ENCODE measurements at regions not wholly inside any gene's neighbourhood (a gene's known extent, or its start where the extent isn't known, plus 50 kb on each side); places are given as distances from the start of the nearest gene placed in this dataset.

DNA sequence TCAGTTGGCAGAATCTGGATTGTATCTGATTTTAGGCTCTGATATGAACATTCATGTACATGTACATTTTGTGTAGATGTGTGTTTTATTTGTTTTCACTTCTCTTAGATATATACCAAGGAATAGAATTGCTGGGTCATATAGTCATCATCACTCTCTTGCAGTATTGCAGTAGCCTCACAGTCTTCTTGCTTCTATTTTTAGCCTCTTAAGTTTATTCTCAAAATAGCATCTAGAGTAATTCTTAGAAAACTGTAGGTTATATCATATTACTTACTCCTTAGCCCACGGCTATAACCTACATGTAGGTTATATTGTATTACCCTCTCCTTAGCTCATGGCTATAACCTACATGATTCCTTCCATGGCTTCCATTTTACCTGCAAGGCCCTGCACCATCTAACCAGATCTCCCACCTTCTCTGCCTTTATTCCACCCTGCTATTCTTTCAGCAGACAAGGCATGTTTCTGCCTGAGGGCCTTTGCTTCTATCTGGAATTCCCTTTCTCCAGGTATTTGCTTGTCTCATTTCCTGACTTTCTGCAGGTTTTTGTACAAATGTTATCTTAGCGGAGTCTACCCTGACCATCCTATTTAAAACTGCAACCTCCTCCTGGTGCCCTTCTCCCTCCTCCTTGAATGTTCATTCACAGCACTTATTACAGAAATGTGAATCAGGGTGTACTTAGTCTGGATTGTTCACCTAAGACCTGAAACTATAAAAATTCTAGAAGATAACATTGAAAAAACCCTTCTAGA lies 109.0 kb upstream of the ETV3 start:
- H3K4me3 ChIP-seq (ENCODE audit: low read depth, poor library complexity, severe bottlenecking), result no peak overlapping the region
- TF ChIP-seq CTCF (IDR thresholded peaks at IDR 0.05) (no peak), POLR2A (IDR thresholded peaks at IDR 0.05) (no peak)
- DNase-seq (ENCODE audit: low spot score in 2 of 2), result no peak
- WGBS, 2 donors, result 81 to 89% methylated on average over 2 of the region's 2 CpGs
- intact Hi-C loops (cut with DNase I; ENCODE audit: low total_unique reads), result no loop called here

DNA sequence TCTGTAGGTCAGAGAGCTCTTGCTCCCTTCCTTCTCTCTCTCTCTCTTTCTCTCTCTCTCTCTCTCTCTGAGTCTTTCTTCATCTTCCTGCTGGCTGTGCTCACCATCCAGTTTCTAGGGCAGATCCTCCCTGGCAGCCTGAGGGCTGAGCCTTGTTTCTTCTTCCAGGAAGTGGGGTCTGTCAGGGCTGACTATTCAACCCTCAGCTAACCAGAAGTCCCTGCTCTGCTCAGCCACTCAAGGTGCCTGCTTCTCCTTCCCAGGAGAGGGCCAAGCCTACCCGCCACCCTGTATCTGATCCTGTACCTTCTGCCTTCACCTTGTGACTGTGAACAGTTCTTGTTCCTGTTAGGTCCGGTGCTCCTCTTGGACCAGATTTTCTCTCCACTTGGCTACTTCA lies 107.6 kb upstream of the ETV3 start:
- H3K4me3 ChIP-seq (ENCODE audit: low read depth, poor library complexity, severe bottlenecking), result no peak overlapping the region
- TF ChIP-seq CTCF (IDR thresholded peaks at IDR 0.05) (no peak), POLR2A (IDR thresholded peaks at IDR 0.05) (no peak)
- no peak for DNase-seq (ENCODE audit: low spot score in 2 of 2)
- 92 to 93% methylated on average over 2 of the region's 2 CpGs for WGBS, 2 donors
- intact Hi-C loops (cut with DNase I; ENCODE audit: low total_unique reads), result no loop called here

DNA sequence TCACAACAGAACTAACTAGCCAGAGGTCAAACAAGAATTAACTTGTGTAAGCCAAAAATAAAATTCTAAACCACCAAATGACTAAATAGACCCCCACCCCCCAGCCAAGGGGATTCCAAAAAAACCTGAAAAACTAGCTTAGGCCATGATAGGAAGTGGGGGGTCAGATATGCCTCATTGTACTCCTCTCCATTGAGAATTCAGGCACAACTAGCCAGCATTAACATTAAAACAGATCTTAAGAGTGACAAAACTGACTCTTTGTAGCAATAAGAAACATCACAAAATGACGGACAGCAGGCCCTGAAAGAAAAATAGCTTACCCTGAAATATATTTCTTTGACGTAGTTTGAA lies 103.0 kb upstream of the ETV3 start:
- no peak for TF ChIP-seq POLR2A (IDR thresholded peaks at IDR 0.05)
- no peak for TF ChIP-seq CTCF (IDR thresholded peaks at IDR 0.05)
- intact Hi-C loops (cut with DNase I; ENCODE audit: low total_unique reads), result no loop called here
- 79 to 85% methylated on average over 2 of the region's 2 CpGs for WGBS, 2 donors

DNA sequence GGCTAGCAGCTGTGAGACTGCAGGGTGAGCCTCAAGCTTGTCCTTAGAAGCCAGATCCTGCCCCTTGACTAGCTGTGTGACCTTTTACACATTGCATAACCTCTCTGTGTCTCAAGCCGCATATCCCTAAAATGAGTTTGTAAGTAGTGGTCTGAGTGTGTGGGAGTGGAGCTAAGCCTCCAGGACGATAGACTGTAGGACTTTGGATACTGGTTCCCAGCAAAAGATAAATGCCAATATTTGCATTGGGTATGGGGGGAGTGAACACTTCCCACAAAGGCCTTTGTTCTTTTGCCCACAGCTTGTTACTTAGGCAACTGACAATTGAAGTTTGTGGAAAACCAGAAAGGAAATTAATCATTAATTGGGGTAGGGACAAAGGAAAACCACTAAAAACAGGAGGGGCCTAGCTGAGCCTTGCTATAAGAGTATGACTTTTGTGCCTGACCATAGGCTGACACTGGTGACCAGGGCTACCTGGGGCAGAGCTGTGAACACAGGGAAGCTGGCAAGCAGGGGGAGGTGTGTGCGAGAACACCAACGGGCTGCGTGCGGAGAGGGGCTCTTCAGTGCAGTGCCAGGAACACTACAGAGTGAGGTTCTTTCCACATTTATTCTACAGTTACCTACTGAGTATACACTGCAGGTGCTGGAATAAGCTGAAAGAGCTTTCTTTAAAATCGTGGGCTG lies 102.4 kb upstream of the ETV3 start:
- DNase-seq (ENCODE audit: low spot score in 2 of 2), result no peak
- intact Hi-C loops (cut with DNase I; ENCODE audit: low total_unique reads), result no loop called here
- no peak overlapping the region for H3K4me3 ChIP-seq (ENCODE audit: low read depth, poor library complexity, severe bottlenecking)
- 68 to 75% methylated on average over 7 of the region's 7 CpGs for WGBS, 2 donors
- TF ChIP-seq CTCF (IDR thresholded peaks at IDR 0.05) (no peak), POLR2A (IDR thresholded peaks at IDR 0.05) (no peak)

More for the DNA sequence above, 103.0 kb upstream of the ETV3 start:
- no peak for DNase-seq (ENCODE audit: low spot score in 2 of 2)
- H3K4me3 ChIP-seq (ENCODE audit: low read depth, poor library complexity, severe bottlenecking), result no peak overlapping the region

DNA sequence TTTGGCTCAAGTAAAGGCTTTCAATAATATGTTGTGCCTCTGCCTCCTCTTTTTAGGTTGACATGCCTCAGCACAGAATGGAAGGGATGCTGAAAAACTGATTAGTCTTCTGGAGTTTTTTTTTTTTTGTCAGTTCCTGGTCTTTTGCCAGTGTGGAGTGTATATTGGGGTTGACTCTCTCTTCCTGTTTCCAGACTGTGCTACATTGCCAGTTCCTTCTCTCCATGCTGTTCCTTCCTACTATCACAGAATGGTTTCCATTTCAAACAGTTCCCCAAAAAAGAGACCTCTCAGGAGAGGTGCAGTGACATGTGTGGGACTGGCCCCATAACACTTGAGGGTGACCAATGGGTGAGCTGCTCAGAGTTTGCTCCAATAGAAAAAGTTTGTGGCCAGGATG lies 101.7 kb upstream of the ETV3 start:
- TF ChIP-seq POLR2A (IDR thresholded peaks at IDR 0.05) (no peak), CTCF (IDR thresholded peaks at IDR 0.05) (no peak)
- intact Hi-C loops (cut with DNase I; ENCODE audit: low total_unique reads), result no loop called here
- H3K4me3 ChIP-seq (ENCODE audit: low read depth, poor library complexity, severe bottlenecking), result no peak overlapping the region
- no peak for DNase-seq (ENCODE audit: low spot score in 2 of 2)

Data from lower leg skin (tissue), 4 donors.